Ovary (tissue), 3 donors: ENCODE measurements at regions not wholly inside any gene's neighbourhood (a gene's known extent, or its start where the extent isn't known, plus 50 kb on each side); places are given as distances from the start of the nearest gene placed in this dataset.

ENCODE experiments used
- EP300 ChIP-seq: sonication (generic); formaldehyde crosslinking; IDR thresholded peaks from one replicate; pipeline ENCODE4 v1.6.1; 2017; ENCODE audit warnings: antibody characterized with exemption
- POLR2A ChIP-seq: fragments of 450-650 bp; IDR thresholded peaks from one replicate; pipeline ENCODE4 v1.6.1; 2017; ENCODE audit warnings: antibody characterized with exemption, mild to moderate bottlenecking, moderate library complexity
- TF ChIP-seq, protein P1 (sequence below), 3 donors: fragments of 450-650 bp in 2 of 3; fragments of 200-600 bp in 1 of 3; IDR thresholded peaks; one replicate each; pipeline versions ENCODE4 v1.5.1 to v1.8.0; 2016 to 2022; ENCODE audit warnings: antibody characterized with exemption in 3 of 3, mild to moderate bottlenecking in 1 of 3
- donor health status: DM: no; HTN: no; CAD: no.

DNA sequence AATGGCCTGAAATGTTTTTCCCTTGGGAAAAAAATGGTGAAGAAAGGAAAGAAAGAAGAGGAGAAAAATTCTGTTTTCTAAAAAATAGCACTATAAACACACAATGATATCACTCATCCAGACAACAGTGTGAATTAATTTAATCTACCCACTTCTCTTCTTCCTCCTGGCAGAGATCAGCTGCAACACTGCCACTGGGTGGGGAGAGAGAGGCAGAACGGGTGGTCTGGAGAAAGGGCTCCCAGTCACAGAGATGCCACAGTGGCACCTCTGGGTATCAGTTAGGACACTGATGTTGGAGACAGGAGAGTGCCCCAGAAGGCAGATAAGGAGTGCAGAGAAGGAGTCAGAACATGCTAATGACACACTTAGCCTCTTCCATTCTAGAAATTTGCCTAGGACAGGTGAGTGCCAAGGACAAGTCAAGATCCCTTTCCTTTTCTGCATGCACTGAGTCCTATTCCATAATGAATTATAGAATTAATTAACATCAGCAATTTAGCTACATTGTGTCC, 168.6 kb downstream of the SUCLA2 start:
- TF ChIP-seq, protein P1, sequence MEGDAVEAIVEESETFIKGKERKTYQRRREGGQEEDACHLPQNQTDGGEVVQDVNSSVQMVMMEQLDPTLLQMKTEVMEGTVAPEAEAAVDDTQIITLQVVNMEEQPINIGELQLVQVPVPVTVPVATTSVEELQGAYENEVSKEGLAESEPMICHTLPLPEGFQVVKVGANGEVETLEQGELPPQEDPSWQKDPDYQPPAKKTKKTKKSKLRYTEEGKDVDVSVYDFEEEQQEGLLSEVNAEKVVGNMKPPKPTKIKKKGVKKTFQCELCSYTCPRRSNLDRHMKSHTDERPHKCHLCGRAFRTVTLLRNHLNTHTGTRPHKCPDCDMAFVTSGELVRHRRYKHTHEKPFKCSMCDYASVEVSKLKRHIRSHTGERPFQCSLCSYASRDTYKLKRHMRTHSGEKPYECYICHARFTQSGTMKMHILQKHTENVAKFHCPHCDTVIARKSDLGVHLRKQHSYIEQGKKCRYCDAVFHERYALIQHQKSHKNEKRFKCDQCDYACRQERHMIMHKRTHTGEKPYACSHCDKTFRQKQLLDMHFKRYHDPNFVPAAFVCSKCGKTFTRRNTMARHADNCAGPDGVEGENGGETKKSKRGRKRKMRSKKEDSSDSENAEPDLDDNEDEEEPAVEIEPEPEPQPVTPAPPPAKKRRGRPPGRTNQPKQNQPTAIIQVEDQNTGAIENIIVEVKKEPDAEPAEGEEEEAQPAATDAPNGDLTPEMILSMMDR (IDR thresholded peaks at IDR 0.05): no peak
- TF ChIP-seq POLR2A (no peak), EP300 (no peak)
